IMR-90 (cell line): ENCODE measurements at regions not wholly inside any gene's neighbourhood (a gene's known extent, or its start where the extent isn't known, plus 50 kb on each side); places are given as distances from the start of the nearest gene placed in this dataset.

ENCODE experiments used
- BHLHE40 ChIP-seq: fragments of 150-350 bp; IDR thresholded peaks from 2 replicates; pipeline ENCODE4 v1.6.1; 2016; ENCODE audit warnings: mild to moderate bottlenecking, low read depth, low read length
- CEBPB ChIP-seq: IDR thresholded peaks from 2 replicates; pipeline ENCODE4 v1.6.1; 2012; ENCODE audit warnings: low read depth, low read length, improper control_type of control experiment
- CHD1 ChIP-seq: IDR thresholded peaks from 2 replicates; pipeline ENCODE4 v1.6.1; 2012; ENCODE audit warnings: low read depth, low read length, improper control_type of control experiment
- CTCF ChIP-seq: conservative IDR thresholded peaks from 2 replicates; pipeline ENCODE4 v1.5.1; 2012; ENCODE audit warnings: mild to moderate bottlenecking, low read depth, low read length, improper control_type of control experiment
- FOS ChIP-seq: fragments of 150-350 bp; IDR thresholded peaks from 2 replicates; pipeline ENCODE4 v1.6.1; 2016; ENCODE audit warnings: low read depth, low read length
- POLR2A ChIP-seq: IDR thresholded peaks from 2 replicates; pipeline ENCODE4 v1.6.1; 2012; ENCODE audit warnings: mild to moderate bottlenecking, low read depth, low read length
- RAD21 ChIP-seq: IDR thresholded peaks from 2 replicates; pipeline ENCODE4 v1.6.1; 2012; ENCODE audit warnings: low read length, improper control_type of control experiment
- RFX5 ChIP-seq: IDR thresholded peaks from 2 replicates; pipeline ENCODE4 v1.8.0; 2012; ENCODE audit warnings: low read depth, mild to moderate bottlenecking, low read length, moderate library complexity
- SMC3 ChIP-seq: fragments of 150-350 bp; IDR thresholded peaks from 2 replicates; pipeline ENCODE4 v1.6.1; 2016; ENCODE audit warnings: low read depth, mild to moderate bottlenecking, antibody characterized with exemption, low read length, moderate library complexity
- USF2 ChIP-seq: fragments of 150-350 bp; IDR thresholded peaks from 2 replicates; pipeline ENCODE4 v1.6.1; 2017; ENCODE audit warnings: mild to moderate bottlenecking, antibody characterized with exemption, low read length, low read depth

- TF ChIP-seq CTCF (no peak), SMC3 (no peak), RAD21 (no peak), CHD1 (no peak), POLR2A (no peak), FOS (no peak), USF2 (no peak), RFX5 (no peak), CEBPB (no peak), BHLHE40 (no peak)
These were observed 1416.8 kb downstream of the OLFM4 start for GRCh38 chr13:54445453-54445852.
